ENCODE measurements at regions not wholly inside any gene's neighbourhood (a gene's known extent, or its start where the extent isn't known, plus 50 kb on each side); places are given as distances from the start of the nearest gene placed in this dataset.

GRCh38 chr5:58094031-58094430, 365.9 kb downstream of the PLK2 start:
- TF ChIP-seq CTCF (IDR thresholded peaks at IDR 0.05) (no peak), EZH2 (IDR thresholded peaks at IDR 0.05) (no peak), EZH2phosphoT487 (IDR thresholded peaks at IDR 0.05) (no peak)
